GM21576 (cell line): ENCODE measurements at regions not wholly inside any gene's neighbourhood (a gene's known extent, or its start where the extent isn't known, plus 50 kb on each side); places are given as distances from the start of the nearest gene placed in this dataset.
"Not testable (repeated sequence)": the region's sequence is repeated elsewhere in the genome, so short reads cannot be mapped to it uniquely, and the experiment has no call there.

ENCODE experiments used
- ATAC-seq: cut with Tn5 transposase; IDR thresholded peaks from one replicate; pipeline ENCODE4 v1.9.1; 2021; ENCODE audit warnings: mild to moderate bottlenecking, moderate library complexity; ENCODE audit not compliant: unreplicated experiment

DNA sequence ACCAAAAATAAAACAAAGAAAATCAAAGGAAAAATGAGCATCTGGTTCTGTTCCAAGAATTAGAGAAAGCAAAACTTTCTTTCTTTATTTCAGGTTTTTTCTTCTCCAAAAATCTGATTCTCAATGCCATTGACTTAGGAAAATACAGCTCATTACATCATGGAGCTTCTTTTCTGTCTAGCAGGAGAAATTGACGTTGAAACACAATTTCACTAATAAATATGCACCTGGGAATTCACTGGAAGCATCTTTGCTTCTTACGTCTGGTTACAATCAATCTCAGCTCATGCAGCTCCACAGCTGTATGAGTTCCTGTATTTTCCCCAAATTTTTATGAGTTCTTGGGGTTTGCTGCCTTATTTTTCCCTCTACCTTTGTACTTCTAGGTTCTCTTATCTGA, 1568.6 kb upstream of the GOT2 start:
- no peak for ATAC-seq

DNA sequence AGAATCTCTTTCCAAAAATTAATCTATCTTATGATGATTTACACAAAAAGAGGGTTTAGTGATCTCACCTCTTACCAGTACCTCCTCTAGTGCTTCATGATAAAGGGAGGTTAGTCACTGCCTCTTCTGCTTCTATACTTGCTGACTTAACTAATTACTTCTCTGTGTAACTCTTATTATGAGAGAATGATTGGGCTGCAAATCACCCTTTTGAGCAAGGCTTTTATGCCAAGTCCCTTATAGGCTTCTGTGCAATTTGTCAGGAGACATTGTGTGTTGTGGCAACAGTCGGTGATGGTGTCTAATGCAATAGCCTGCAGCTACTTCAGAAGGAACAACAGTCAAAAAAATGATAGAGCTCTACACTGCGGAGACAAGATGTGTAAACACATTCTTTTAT, 1568.1 kb upstream of the GOT2 start:
- no peak for ATAC-seq

DNA sequence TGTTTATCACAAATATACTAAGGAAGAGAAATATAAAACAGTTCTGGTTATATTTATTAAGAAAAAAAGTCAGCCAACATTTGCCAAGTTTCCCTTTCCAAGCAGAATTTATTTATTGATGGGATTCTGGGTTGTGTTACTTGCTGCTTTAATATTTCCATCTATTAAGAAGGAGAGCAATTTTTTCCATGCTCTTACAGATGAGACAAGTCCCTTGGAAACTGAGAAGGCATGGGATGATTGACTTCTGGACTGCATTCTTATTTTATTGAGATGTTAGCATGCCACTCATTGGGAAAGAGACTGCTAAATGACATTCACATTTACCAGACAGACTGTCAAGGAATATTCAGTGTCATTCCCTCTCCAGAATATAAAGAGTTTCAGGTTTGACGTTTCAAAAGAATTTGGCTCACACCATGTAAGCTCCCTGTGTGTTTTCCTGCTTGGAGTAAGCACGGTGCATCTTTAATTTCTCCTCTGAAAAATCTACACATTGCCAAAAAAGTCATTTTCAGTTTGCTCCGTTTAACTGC, 1565.2 kb upstream of the GOT2 start:
- no peak for ATAC-seq

DNA sequence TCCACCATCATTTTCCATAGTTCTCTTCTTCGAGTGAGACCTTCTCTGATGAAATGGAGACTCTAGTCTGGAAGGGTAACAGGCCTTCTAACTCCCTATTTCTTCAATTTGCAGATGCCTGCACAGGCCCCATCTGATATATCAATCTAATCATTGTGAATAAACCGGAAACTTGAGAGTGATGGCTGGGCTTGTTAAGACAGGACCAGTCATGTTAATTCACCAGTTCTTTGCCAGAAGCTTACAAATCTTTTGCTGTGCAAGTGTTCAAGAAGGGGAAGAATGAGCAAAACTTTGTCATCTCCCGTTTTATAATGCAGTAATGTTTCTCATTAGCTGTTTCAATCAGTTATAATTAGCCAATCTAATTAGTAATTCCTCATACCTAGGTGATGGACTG, 1561.3 kb upstream of the GOT2 start:
- ATAC-seq: no peak

DNA sequence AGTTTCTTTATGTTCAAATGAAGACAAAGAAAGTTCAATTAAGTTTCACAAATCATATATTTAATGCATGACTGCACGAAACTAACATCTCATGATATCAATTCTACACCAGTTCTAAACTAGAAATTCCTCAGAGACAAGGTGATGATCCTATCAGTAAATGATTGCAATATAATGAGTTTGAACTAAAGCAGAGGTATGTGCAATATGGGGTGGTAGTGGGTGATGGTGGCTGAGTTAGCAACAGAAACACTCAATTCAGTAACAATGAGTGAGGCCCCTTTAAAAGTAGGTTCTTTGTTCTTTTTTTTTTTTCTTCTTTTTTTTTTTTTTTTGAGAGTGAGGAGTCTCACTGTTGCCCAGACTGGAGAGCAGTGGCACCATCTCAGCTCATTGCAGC, 1551.7 kb upstream of the GOT2 start:
- ATAC-seq: no peak

DNA sequence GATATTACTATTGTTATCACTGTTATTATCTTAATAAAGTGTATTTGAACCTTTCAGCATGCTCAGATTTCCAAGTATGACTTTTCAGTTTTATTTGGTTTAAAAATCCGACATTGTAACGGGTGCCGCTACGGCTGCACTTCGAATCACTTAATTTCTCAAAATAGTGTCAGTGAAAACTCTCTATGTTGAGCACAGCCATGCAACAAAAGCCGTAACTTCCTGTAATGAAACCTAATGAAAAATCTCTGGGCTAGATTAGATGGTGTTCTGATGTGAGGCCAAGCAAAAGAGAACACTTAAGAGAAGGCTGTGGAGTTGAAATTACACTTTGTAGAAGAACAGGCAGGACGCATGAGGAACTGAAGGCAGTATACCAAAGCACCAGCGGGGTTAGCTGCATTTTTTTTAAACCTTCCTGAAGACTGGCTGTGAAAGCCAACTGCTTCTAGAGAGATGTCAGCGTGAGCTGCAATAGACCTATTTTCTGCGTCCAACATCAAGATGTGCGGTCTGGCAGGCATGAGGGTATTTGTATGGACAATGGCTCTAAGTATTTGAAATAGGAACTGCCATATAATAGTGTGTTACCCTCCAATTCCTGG, 1545.0 kb upstream of the GOT2 start:
- ATAC-seq: no peak

GRCh38 chr16:60274431-60275019, 1540.4 kb upstream of the GOT2 start:
- no peak for ATAC-seq

- ATAC-seq: no peak
Measured at GRCh38 chr16:60271781-60272180, 1537.7 kb upstream of the GOT2 start.

DNA sequence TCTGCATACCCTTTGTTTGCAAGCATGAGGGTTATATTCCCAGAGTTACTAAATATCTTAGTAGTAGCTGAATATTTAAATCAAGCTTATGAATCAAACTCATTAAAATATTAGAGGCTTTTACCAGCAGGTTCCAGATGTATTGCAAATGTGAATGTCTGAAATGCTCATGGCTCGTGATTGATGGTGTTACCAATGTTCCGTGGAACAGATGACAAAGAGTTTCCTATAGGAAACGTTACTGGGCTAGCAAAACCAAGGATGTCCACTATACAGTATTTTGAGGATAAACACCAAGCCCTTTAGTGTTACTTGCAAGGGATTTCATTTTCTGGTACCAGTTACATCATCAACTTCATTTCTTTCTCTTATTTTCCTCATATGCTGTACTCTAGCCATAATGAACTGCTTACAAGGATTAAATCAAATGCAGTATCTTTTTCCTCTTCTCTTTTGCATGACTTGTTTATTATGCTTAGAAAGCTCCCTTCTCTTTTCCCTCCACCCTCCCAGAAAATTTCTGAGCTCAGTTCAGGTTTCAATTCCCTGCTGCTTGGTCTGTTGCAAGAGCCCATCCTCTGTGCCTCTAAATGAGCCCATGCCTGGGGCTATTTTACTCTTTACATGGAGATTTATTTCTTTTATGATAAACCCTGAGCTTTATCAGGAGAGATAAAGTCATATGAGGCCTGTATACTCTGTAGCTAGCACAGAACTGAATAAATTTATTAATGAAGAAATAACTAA, 1537.1 kb upstream of the GOT2 start:
- ATAC-seq: no peak

DNA sequence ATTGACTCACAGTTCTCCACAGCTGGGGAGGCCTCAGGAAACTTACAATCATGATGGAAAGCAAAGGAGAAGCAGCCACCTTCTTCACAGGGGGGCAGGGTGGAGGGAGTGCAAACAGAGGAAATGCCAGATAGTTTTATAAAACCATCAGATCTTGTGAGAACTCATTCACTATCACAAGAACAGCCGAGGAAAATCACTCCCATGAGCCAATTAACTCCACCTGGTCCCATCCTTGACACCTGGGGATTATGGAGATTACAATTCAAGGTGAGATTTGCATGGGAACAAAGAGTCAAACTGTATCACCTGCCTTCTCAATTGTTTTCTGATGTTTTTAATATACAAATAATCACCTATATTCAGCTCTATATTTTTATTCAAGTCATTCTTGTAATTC, 1527.3 kb upstream of the GOT2 start:
- ATAC-seq: no peak

GRCh38 chr16:60259956-60260355, 1525.8 kb upstream of the GOT2 start:
- ATAC-seq: no peak

- ATAC-seq: no peak
Measured at GRCh38 chr16:60246086-60246485, 1512.0 kb upstream of the GOT2 start.

- ATAC-seq: no peak
Measured at GRCh38 chr16:60241671-60242070, 1507.6 kb upstream of the GOT2 start.

GRCh38 chr16:60230666-60231065, 1496.5 kb upstream of the GOT2 start:
- no peak for ATAC-seq

- ATAC-seq: no peak
Measured at GRCh38 chr16:60225541-60225940, 1491.4 kb upstream of the GOT2 start.

- no peak for ATAC-seq
Measured at GRCh38 chr16:60217787-60218186, 1483.7 kb upstream of the GOT2 start.

DNA sequence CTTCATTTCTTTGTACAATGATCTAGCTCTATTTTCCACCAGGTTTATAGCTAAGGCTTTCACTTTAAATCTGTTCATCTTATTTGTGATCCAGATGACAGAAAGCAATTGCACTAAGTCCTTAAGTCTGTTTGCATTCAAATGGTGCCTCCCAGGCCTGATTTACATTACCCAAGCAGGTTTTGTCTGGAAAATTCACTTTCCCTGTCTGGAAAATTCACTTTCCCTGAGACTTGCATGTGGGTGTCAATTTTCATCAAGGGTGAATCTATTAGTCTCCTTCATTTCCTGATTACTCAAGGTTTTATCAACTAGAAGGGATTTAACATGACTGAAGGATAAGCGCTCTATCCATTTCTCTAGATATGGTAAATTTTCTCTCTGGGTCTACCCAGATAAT, 1480.2 kb upstream of the GOT2 start:
- no peak for ATAC-seq

DNA sequence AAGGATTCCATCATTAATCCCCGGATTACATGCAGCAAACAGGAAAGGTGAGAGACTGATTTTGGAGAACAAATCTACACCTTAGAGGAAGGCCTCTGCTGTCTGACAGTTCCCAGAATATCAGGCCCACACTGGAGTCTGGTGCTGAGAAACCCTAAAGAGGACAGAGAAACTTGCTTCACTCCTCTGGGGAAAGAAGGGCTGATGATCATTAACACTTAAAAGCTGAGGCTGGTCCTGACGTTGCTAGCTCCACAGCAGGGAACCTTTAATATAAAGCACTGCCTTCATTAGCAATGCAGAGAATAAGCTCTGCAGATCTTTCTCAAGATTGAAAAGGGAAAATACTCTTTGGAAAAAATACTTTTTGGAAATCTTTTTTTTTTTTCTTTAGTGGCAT, 1472.4 kb upstream of the GOT2 start:
- no peak for ATAC-seq

DNA sequence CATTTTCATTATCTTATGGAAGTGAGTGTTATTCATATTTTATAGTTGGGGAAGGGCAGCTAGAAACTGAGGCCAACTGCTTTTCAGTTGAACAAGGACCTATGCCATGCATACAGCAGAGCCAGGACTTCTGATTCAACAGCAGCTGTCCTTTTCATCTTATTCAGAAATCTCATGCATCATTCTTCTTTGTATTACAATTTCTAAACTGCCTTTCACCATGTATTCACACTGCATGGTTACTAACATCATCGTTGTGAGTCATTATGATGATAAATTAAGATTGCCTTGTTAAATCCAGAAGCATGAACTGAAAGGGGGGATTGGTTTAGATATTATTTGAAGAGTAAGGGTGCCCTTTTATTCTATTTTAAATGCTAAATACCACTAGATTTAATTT, 1470.1 kb upstream of the GOT2 start:
- no peak for ATAC-seq

DNA sequence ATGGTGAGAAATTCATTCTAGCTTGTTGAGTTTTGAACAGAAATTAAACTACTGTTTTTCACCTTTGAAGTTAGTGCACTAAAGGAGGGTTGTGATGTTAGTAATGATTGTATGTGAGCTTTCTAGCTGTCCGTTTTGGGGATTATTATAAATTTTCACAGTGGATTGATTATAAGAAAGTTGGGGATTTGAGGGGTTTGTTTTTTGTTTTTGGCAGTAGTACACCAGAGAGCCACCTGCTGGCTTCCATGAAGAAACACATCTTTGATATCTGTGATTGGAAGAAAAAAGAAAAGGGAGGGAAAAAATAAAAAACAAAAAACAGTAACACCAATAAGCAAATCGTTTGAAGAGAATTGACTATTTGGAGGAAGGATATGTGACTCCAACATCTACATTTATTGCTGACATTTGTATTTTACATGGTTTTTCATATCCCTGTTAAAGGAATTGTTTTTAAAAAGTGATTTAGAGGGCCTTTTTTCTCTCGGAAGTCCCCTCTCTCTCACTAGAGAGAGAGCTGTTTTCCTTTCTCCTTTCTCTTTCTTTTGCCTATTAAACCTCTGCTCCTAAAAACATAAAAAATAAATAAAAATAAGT, 1469.5 kb upstream of the GOT2 start:
- ATAC-seq: no peak

DNA sequence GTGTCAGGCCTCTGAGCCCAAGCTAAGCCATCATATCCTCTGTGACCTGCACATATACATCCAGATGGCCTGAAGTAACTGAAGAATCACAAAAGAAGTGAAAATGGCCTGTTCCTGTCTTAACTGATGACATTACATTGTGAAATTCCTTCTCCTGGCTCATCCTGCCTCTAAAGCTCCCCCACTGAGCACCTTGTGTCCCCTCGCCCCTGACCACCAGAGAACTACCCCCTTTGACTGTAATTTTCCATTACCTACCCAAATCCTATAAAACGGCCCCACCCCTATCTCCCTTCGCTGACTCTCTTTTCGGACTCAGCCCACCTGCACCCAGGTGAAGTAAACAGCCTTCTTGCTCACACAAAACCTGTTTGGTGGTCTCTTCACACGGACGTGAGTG, 1466.6 kb upstream of the GOT2 start:
- not testable (repeated sequence) for ATAC-seq

DNA sequence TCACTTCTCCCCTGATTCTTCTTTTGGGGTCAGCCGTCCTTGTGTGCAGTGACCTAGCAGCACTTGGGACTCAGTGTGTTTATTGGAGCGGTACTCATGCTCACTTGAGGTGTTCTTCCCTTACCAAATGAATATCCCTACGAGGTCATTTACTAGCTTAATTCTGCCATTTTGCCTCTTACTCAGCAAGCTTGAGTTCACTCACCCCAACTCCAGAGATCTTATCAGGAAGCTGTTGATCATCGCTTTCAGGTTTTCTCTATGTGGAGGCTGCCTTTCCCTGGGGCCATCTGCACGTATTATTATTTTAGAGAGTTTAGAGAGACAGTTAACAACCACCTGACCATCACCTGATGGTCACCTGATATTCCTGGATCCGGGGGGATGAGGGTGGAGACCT, 1466.0 kb upstream of the GOT2 start:
- no peak for ATAC-seq
